ENCODE measurements at regions not wholly inside any gene's neighbourhood (a gene's known extent, or its start where the extent isn't known, plus 50 kb on each side); places are given as distances from the start of the nearest gene placed in this dataset.

GRCh38 chr15:95485367-95485766 lies 845.1 kb upstream of the NR2F2 start:
- DNase-seq (no peak), ATAC-seq (ENCODE audit: low FRiP score) (no peak)
- Histone ChIP-seq H3K27me3 (ENCODE audit: control insufficient read depth in 1 of 2, insufficient read depth in 2 of 2, low read length in 1 of 2) (no peaks in the 10 kb centered on the region), H3K9me3 (ENCODE audit: control insufficient read depth, low read length) (no peaks in the 10 kb centered on the region), H3K36me3 (ENCODE audit: control insufficient read depth in 1 of 2, insufficient read depth in 2 of 2, low read length in 1 of 2) (no peaks in the 10 kb centered on the region), H3K4me3 (ENCODE audit: low read length in 2 of 2) (no peak overlapping the region), H3K4me1 (ENCODE audit: control insufficient read depth in 1 of 2, insufficient read depth in 2 of 2, low read length in 2 of 2) (no peaks in the 10 kb centered on the region), H3K27ac (ENCODE audit: low read depth in 1 of 2, low read length in 2 of 2) (no peak overlapping the region)
- intact Hi-C loops (cut with DNase I), result no loop called here

- no peaks in the 10 kb centered on the region for H3K36me3 ChIP-seq (ENCODE audit: control insufficient read depth in 1 of 2, insufficient read depth in 2 of 2, low read length in 1 of 2)
- no peak overlapping the region for H3K27ac ChIP-seq (ENCODE audit: low read depth in 1 of 2, low read length in 2 of 2)
- H3K4me3 ChIP-seq (ENCODE audit: low read length in 2 of 2), result no peak overlapping the region
- intact Hi-C loops (cut with DNase I), result no loop called here
- no peaks in the 10 kb centered on the region for H3K27me3 ChIP-seq (ENCODE audit: control insufficient read depth in 1 of 2, insufficient read depth in 2 of 2, low read length in 1 of 2)
- 60 to 68% methylated on average over 5 of the region's 5 CpGs for WGBS, 2 donors
- DNase-seq (no peak), ATAC-seq (ENCODE audit: low FRiP score) (no peak)
- no peaks in the 10 kb centered on the region for H3K9me3 ChIP-seq (ENCODE audit: control insufficient read depth, low read length)
- H3K4me1 ChIP-seq (ENCODE audit: control insufficient read depth in 1 of 2, insufficient read depth in 2 of 2, low read length in 2 of 2), result no peaks in the 10 kb centered on the region
Observed at GRCh38 chr15:95486224-95486623, 844.3 kb upstream of the NR2F2 start.

GRCh38 chr15:95489103-95489502 lies 841.4 kb upstream of the NR2F2 start:
- Histone ChIP-seq H3K27me3 (ENCODE audit: control insufficient read depth in 1 of 2, insufficient read depth in 2 of 2, low read length in 1 of 2) (no peaks in the 10 kb centered on the region), H3K4me1 (ENCODE audit: control insufficient read depth in 1 of 2, insufficient read depth in 2 of 2, low read length in 2 of 2) (no peaks in the 10 kb centered on the region), H3K4me3 (ENCODE audit: low read length in 2 of 2) (no peak overlapping the region), H3K9me3 (ENCODE audit: control insufficient read depth, low read length) (no peaks in the 10 kb centered on the region), H3K27ac (ENCODE audit: low read depth in 1 of 2, low read length in 2 of 2) (no peak overlapping the region), H3K36me3 (ENCODE audit: control insufficient read depth in 1 of 2, insufficient read depth in 2 of 2, low read length in 1 of 2) (no peaks in the 10 kb centered on the region)
- ATAC-seq (ENCODE audit: low FRiP score) (no peak), DNase-seq (no peak)
- 93 to 97% methylated on average over 5 of the region's 5 CpGs for WGBS, 2 donors
- intact Hi-C loops (cut with DNase I), result no loop called here

GRCh38 chr15:95492388-95493070 lies 838.0 kb upstream of the NR2F2 start:
- no peak for ATAC-seq (ENCODE audit: low FRiP score)
- no peaks in the 10 kb centered on the region for H3K9me3 ChIP-seq (ENCODE audit: control insufficient read depth, low read length)
- H3K36me3 ChIP-seq (ENCODE audit: control insufficient read depth in 1 of 2, insufficient read depth in 2 of 2, low read length in 1 of 2), result no peaks in the 10 kb centered on the region
- intact Hi-C loops (cut with DNase I), result no loop called here
- no peak overlapping the region for H3K27ac ChIP-seq (ENCODE audit: low read depth in 1 of 2, low read length in 2 of 2)
- H3K27me3 ChIP-seq (ENCODE audit: control insufficient read depth in 1 of 2, insufficient read depth in 2 of 2, low read length in 1 of 2), result no peaks in the 10 kb centered on the region
- WGBS, 2 donors, result 94 to 97% methylated on average over 5 of the region's 5 CpGs
- DNase-seq, result no peak
- H3K4me1 ChIP-seq (ENCODE audit: control insufficient read depth in 1 of 2, insufficient read depth in 2 of 2, low read length in 2 of 2), result no peaks in the 10 kb centered on the region
- H3K4me3 ChIP-seq (ENCODE audit: low read length in 2 of 2), result no peak overlapping the region

GRCh38 chr15:95494971-95495541 lies 835.4 kb upstream of the NR2F2 start:
- Histone ChIP-seq H3K4me3 (ENCODE audit: low read length in 2 of 2) (no peak overlapping the region), H3K27ac (ENCODE audit: low read depth in 1 of 2, low read length in 2 of 2) (peak overlapping the region in 1 of 2 donors; percentile 43)

GRCh38 chr15:95497634-95498033 lies 832.9 kb upstream of the NR2F2 start:
- no peaks in the 10 kb centered on the region for H3K36me3 ChIP-seq (ENCODE audit: control insufficient read depth in 1 of 2, insufficient read depth in 2 of 2, low read length in 1 of 2)
- intact Hi-C loops (cut with DNase I), result no loop called here

More at GRCh38 chr15:95494971-95495541, 835.4 kb upstream of the NR2F2 start:
- no peaks in the 10 kb centered on the region for H3K4me1 ChIP-seq (ENCODE audit: control insufficient read depth in 1 of 2, insufficient read depth in 2 of 2, low read length in 2 of 2)
- H3K36me3 ChIP-seq (ENCODE audit: control insufficient read depth in 1 of 2, insufficient read depth in 2 of 2, low read length in 1 of 2), result no peaks in the 10 kb centered on the region
- intact Hi-C loops (cut with DNase I), result no loop called here
- WGBS, 2 donors, result 23 to 31% methylated on average over 19 of the region's 19 CpGs
- no peaks in the 10 kb centered on the region for H3K27me3 ChIP-seq (ENCODE audit: control insufficient read depth in 1 of 2, insufficient read depth in 2 of 2, low read length in 1 of 2)
- H3K9me3 ChIP-seq (ENCODE audit: control insufficient read depth, low read length), result no peaks in the 10 kb centered on the region
- ATAC-seq (ENCODE audit: low FRiP score) (peak; percentile 71), DNase-seq (peak; percentile 75 to 77)

GRCh38 chr15:95498961-95499360 lies 831.5 kb upstream of the NR2F2 start:
- intact Hi-C loops (cut with DNase I), result no loop called here
- DNase-seq (no peak), ATAC-seq (ENCODE audit: low FRiP score) (no peak)
- Histone ChIP-seq H3K4me3 (ENCODE audit: low read length in 2 of 2) (no peak overlapping the region), H3K9me3 (ENCODE audit: control insufficient read depth, low read length) (no peaks in the 10 kb centered on the region), H3K27ac (ENCODE audit: low read depth in 1 of 2, low read length in 2 of 2) (no peak overlapping the region), H3K36me3 (ENCODE audit: control insufficient read depth in 1 of 2, insufficient read depth in 2 of 2, low read length in 1 of 2) (no peaks in the 10 kb centered on the region), H3K4me1 (ENCODE audit: control insufficient read depth in 1 of 2, insufficient read depth in 2 of 2, low read length in 2 of 2) (no peaks in the 10 kb centered on the region), H3K27me3 (ENCODE audit: control insufficient read depth in 1 of 2, insufficient read depth in 2 of 2, low read length in 1 of 2) (no peaks in the 10 kb centered on the region)

More at GRCh38 chr15:95497634-95498033, 832.9 kb upstream of the NR2F2 start:
- Histone ChIP-seq H3K4me1 (ENCODE audit: control insufficient read depth in 1 of 2, insufficient read depth in 2 of 2, low read length in 2 of 2) (no peaks in the 10 kb centered on the region), H3K4me3 (ENCODE audit: low read length in 2 of 2) (no peak overlapping the region), H3K9me3 (ENCODE audit: control insufficient read depth, low read length) (no peaks in the 10 kb centered on the region), H3K27ac (ENCODE audit: low read depth in 1 of 2, low read length in 2 of 2) (no peak overlapping the region), H3K27me3 (ENCODE audit: control insufficient read depth in 1 of 2, insufficient read depth in 2 of 2, low read length in 1 of 2) (no peaks in the 10 kb centered on the region)
- ATAC-seq (ENCODE audit: low FRiP score) (no peak), DNase-seq (no peak)
- 97 to 98% methylated on average over 11 of the region's 11 CpGs for WGBS, 2 donors

GRCh38 chr15:95499397-95499796 lies 831.1 kb upstream of the NR2F2 start:
- Histone ChIP-seq H3K4me3 (ENCODE audit: low read length in 2 of 2) (no peak overlapping the region), H3K36me3 (ENCODE audit: control insufficient read depth in 1 of 2, insufficient read depth in 2 of 2, low read length in 1 of 2) (no peaks in the 10 kb centered on the region), H3K4me1 (ENCODE audit: control insufficient read depth in 1 of 2, insufficient read depth in 2 of 2, low read length in 2 of 2) (no peaks in the 10 kb centered on the region), H3K9me3 (ENCODE audit: control insufficient read depth, low read length) (no peaks in the 10 kb centered on the region), H3K27me3 (ENCODE audit: control insufficient read depth in 1 of 2, insufficient read depth in 2 of 2, low read length in 1 of 2) (no peaks in the 10 kb centered on the region), H3K27ac (ENCODE audit: low read depth in 1 of 2, low read length in 2 of 2) (no peak overlapping the region)
- ATAC-seq (ENCODE audit: low FRiP score) (no peak), DNase-seq (no peak)
- WGBS, 2 donors, result 81 to 83% methylated on average over 3 of the region's 3 CpGs
- intact Hi-C loops (cut with DNase I), result no loop called here

GRCh38 chr15:95501865-95502264 lies 828.6 kb upstream of the NR2F2 start:
- H3K27ac ChIP-seq (ENCODE audit: low read depth in 1 of 2, low read length in 2 of 2), result no peak overlapping the region

More at GRCh38 chr15:95501865-95502264, 828.6 kb upstream of the NR2F2 start:
- ATAC-seq (ENCODE audit: low FRiP score) (no peak), DNase-seq (no peak)
- Histone ChIP-seq H3K27me3 (ENCODE audit: control insufficient read depth in 1 of 2, insufficient read depth in 2 of 2, low read length in 1 of 2) (no peaks in the 10 kb centered on the region), H3K9me3 (ENCODE audit: control insufficient read depth, low read length) (no peaks in the 10 kb centered on the region), H3K4me3 (ENCODE audit: low read length in 2 of 2) (no peak overlapping the region), H3K36me3 (ENCODE audit: control insufficient read depth in 1 of 2, insufficient read depth in 2 of 2, low read length in 1 of 2) (no peaks in the 10 kb centered on the region), H3K4me1 (ENCODE audit: control insufficient read depth in 1 of 2, insufficient read depth in 2 of 2, low read length in 2 of 2) (no peaks in the 10 kb centered on the region)
- intact Hi-C loops (cut with DNase I), result no loop called here

Data from aorta (tissue), 5 donors.